IgD-negative memory B cell (primary cell): ENCODE measurements at regions not wholly inside any gene's neighbourhood (a gene's known extent, or its start where the extent isn't known, plus 50 kb on each side); places are given as distances from the start of the nearest gene placed in this dataset.

ENCODE experiments used
- H3K27ac Mint-ChIP-seq, 3 donors: one replicate each; pipeline ENCODE4 v1.8.0; 2020 to 2022; ENCODE audit warnings: mild to moderate bottlenecking in 3 of 3, mixed read lengths in 3 of 3, moderate library complexity in 1 of 3
- H3K27me3 Mint-ChIP-seq: one replicate; pipeline ENCODE4 v1.8.0; 2021; ENCODE audit warnings: mixed read lengths
- H3K36me3 Mint-ChIP-seq: one replicate; pipeline ENCODE4 v1.8.0; 2020; ENCODE audit warnings: mild to moderate bottlenecking, mixed read lengths
- H3K4me1 Mint-ChIP-seq, 3 donors: one replicate each; pipeline ENCODE4 v1.8.0; 2020 to 2022; ENCODE audit warnings: mixed read lengths in 3 of 3, mild to moderate bottlenecking in 1 of 3
- H3K4me3 Mint-ChIP-seq, 4 donors: one replicate each; pipeline ENCODE4 v1.8.0; 2020 to 2022; ENCODE audit warnings: mild to moderate bottlenecking in 4 of 4, mixed read lengths in 4 of 4, moderate library complexity in 3 of 4
- H3K9me3 Mint-ChIP-seq, 3 donors: one replicate each; pipeline ENCODE4 v1.8.0; 2020 to 2021; ENCODE audit warnings: mixed read lengths in 3 of 3, mild to moderate bottlenecking in 1 of 3

DNA sequence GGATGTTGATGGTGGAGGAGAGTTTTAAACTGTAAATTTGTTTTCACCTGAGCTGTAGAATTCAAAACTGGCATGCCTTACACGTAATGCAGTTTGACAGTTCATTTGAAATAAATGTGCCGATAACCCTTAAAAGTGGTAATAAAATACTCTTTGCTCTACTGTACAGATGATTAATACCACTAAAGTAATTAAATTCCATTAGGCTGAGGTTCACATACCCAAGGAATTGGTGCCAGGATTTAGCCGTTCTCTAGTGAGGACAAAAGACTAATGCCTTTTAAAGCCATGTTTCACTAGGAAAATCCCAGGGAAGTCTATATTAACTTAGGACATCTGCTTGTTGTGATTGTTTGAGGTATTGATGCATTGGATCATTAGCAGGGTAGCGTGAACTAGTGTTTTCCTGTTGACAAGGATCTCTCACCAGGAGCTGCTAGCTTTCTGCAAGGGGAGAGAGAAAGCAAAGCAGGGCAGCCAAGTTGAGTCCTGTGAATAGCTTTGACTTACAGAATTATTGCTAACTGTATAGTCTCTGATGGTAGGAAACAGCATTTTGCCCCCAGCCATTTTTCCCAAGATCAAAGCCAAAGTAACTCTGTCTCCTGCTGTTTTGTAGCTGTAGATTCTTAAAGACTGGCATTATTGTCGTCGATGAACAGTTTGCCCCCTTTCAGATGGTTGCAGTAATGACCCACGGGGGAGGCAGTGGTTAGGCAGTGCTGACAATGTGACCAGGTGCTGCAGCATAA, 280.9 kb upstream of the FANCL start:
- no peaks in the 10 kb centered on the region for H3K36me3 Mint-ChIP-seq
- no peaks in the 10 kb centered on the region for H3K9me3 Mint-ChIP-seq
- no peak overlapping the region for H3K27ac Mint-ChIP-seq
- H3K27me3 Mint-ChIP-seq, result no peaks in the 10 kb centered on the region
- no peaks in the 10 kb centered on the region for H3K4me1 Mint-ChIP-seq
- H3K4me3 Mint-ChIP-seq, result no peak overlapping the region

DNA sequence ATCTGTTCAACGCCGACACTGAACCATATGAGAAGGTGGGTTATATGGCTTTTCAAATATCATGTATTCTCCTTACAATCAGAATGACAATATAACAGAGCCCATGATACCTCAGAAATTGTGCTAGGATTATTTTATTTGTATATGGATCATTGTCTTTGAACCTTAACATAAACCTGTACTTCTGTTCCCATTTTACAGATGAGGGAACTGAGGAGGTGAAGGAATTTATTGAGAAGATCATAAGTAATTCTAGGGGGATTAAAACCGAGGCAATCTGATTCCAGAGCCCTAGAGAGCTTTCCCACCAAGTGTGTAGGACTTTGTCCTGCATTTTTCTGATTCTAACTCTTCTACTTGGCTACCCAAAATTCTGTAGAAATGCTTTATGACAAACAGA, 279.8 kb upstream of the FANCL start:
- Mint-ChIP-seq H3K27me3 (no peaks in the 10 kb centered on the region), H3K4me1 (no peaks in the 10 kb centered on the region)

DNA sequence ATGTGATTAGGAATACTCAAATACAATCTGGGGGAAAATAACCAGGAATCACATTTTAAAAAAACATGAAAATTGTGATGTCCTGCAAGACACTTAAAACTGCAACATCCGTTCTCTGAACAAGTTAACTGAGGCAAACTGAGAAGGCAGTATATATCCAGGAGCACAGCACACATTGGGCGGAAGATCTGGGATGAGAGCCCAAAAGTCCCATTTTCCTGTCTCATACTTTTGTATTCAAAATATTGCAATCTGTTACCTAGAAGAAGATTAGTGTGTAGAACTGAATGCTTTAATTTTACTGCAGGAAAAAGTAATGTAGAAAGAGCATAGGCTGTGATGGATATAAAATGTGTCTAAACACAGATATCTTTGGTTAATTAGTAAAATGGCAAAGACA, 276.8 kb upstream of the FANCL start:
- no peaks in the 10 kb centered on the region for H3K4me1 Mint-ChIP-seq

More for the DNA sequence above, 279.8 kb upstream of the FANCL start:
- Mint-ChIP-seq H3K9me3 (no peaks in the 10 kb centered on the region), H3K4me3 (no peak overlapping the region), H3K27ac (no peak overlapping the region), H3K36me3 (no peaks in the 10 kb centered on the region)

DNA sequence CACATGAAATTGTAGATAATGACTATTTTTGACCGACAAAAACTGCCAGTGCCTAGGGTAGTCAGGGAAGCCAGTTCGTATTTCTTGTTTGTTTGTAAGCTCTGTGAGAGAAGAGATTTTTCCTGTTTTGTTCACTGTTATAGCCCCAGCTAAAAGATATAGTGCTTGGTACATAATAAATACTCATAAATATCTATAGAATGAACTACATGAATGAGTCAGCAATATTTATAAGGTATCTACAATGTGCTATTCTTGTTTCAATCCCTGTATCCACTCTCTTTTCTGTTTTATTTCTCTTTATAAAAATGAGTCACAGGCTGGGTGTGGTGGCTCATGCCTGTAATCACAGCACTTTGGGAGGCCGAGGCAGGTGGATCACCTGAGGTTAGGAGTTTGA, 275.6 kb upstream of the FANCL start:
- Mint-ChIP-seq H3K4me3 (no peak overlapping the region), H3K9me3 (no peaks in the 10 kb centered on the region), H3K27me3 (no peaks in the 10 kb centered on the region), H3K36me3 (no peaks in the 10 kb centered on the region), H3K4me1 (no peaks in the 10 kb centered on the region), H3K27ac (no peak overlapping the region)

More for the DNA sequence above, 276.8 kb upstream of the FANCL start:
- Mint-ChIP-seq H3K4me3 (no peak overlapping the region), H3K9me3 (no peaks in the 10 kb centered on the region), H3K27me3 (no peaks in the 10 kb centered on the region), H3K36me3 (no peaks in the 10 kb centered on the region), H3K27ac (no peak overlapping the region)

DNA sequence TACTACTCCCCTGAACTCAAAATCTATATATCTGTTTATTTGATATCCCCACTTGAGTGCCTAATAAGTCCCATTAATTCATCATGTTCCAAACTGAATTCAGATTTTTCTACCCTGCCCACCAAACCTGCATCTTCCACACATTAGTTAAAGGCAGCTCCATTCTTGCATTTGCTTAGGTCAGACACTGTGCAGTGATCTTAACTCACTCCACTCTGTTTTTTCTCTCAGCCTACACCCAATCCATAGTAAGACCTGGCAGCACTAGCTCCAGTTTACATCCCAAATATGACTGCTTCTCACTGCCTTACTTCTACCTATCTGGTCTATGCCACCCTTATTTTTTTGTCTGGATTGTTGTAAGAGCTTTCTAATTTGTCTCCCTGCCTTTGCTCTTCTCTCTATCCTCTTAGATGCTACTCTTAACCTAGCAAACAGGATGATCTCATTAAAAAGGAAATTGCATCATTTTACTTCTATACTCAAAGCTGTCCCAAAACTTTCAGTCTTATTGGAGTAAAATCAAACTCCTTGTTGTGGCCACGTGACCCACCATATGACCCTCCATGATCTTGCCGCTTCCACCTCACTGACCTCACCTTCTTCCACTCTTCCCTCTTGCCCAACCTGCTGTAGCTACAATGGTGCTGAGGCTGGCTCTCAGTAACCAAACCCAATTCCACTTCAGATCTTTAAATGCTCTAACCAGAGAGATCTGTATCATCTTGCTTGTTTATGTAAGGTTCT, 274.9 kb upstream of the FANCL start:
- Mint-ChIP-seq H3K9me3 (no peaks in the 10 kb centered on the region), H3K36me3 (no peaks in the 10 kb centered on the region), H3K27ac (no peak overlapping the region), H3K4me1 (no peaks in the 10 kb centered on the region), H3K27me3 (no peaks in the 10 kb centered on the region), H3K4me3 (no peak overlapping the region)

DNA sequence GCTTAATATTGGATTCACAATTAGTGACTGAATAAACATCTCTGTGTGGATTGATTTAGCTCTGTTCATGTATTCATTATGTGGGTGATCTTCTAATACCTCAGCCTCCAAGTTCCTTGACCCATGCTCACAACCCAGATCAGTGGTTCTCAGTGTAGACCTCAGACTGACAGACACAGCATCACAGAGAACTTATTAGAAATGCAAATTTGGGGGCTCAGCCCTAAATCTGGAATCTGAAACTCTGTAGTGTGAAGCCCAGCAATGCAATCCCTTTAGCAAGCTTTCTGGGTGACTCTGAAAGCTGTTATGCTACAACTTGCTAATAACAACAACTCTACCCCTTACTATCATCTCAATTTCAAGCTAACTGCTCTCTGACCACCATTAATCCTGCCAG, 273.1 kb upstream of the FANCL start:
- no peaks in the 10 kb centered on the region for H3K36me3 Mint-ChIP-seq
- H3K4me1 Mint-ChIP-seq, result no peaks in the 10 kb centered on the region
- H3K27ac Mint-ChIP-seq, result no peak overlapping the region
- no peaks in the 10 kb centered on the region for H3K27me3 Mint-ChIP-seq
- no peaks in the 10 kb centered on the region for H3K9me3 Mint-ChIP-seq
- H3K4me3 Mint-ChIP-seq, result no peak overlapping the region

DNA sequence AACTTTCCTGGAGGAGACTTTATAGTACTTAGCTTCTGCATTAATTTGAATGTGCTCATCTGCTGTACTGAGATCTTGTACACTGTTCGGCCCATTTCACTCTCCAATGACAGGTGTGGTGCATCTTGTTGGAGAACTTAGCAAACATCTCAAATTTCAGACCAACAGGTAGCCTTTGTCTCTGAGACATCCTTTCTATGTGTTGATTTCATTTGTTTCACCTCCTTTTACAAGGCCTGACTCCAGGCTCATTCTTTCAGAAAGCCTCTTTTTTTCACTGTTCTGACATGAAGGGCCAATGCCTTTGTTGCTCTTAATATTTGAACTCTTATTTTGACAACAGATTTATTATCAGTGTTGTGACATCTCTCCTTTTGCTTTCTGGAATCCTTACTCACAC, 271.8 kb upstream of the FANCL start:
- Mint-ChIP-seq H3K4me1 (no peaks in the 10 kb centered on the region), H3K27me3 (no peaks in the 10 kb centered on the region), H3K9me3 (no peaks in the 10 kb centered on the region), H3K4me3 (no peak overlapping the region), H3K27ac (no peak overlapping the region), H3K36me3 (no peaks in the 10 kb centered on the region)

DNA sequence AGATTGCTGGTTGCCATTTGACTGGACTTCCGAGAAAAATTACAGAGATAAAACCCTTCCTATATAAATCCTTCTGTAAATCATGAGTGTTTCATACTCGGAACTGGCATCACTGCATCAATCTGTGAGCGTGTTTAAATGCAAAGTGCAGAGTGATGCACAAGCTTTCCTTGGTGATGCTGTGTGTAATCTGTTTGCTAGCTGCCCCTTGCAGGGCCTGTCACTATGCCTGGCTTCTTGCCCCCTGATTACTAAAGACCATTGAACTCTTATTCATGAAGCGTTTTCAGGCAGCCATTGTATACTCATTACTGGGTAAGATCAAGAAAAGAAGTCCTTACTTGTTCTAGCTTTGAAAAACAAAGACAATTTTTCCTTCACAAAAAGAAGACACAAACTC, 266.9 kb upstream of the FANCL start:
- Mint-ChIP-seq H3K4me3 (no peak overlapping the region), H3K9me3 (no peaks in the 10 kb centered on the region), H3K36me3 (no peaks in the 10 kb centered on the region), H3K4me1 (no peaks in the 10 kb centered on the region), H3K27me3 (peaks cover 3% of the 10 kb centered on the region), H3K27ac (no peak overlapping the region)

DNA sequence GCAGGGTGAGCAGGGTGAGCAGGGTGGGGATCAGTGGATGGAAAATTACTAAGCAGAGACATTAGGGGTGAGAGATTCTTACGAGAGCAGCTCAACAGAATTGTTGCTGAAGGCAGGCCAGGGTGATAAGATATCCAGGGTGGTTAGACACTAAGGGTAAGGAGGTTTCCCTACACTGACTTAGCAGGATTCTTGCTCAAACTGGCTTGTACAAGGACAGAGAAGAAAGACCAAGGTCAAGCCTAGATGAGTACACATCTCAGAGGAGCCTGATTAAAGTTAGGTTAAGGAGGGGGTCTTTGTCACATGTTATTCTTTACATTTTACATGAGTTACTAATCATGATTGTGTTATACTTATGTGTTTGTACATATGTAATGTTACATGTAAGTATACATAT, 262.8 kb upstream of the FANCL start:
- no peak overlapping the region for H3K4me3 Mint-ChIP-seq
- H3K4me1 Mint-ChIP-seq, result peaks cover 0 to 2% (median 0%) of the 10 kb centered on the region in 3 donors
- H3K9me3 Mint-ChIP-seq, result no peaks in the 10 kb centered on the region
- no peaks in the 10 kb centered on the region for H3K36me3 Mint-ChIP-seq
- H3K27me3 Mint-ChIP-seq, result peaks cover 3% of the 10 kb centered on the region
- no peak overlapping the region for H3K27ac Mint-ChIP-seq

DNA sequence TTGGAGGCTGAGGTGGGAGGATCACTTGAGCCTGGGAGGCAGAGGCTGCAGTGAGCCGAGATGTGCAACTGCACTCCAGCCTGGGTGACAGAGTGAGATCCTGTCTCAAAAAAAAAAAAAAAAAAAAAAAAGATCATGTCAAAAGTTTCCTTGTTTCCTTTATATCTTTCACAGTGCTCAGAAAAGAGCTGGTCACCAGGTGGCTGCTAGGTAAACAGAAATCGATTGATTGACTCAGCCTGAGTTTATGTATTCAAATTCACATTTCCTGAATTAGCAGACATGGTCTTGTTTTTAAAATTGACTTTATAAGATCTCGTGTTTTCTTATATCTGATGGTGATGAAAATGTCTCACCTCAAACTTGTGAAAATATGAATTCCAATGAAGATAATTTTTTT, 261.8 kb upstream of the FANCL start:
- no peaks in the 10 kb centered on the region for H3K9me3 Mint-ChIP-seq
- H3K4me3 Mint-ChIP-seq, result no peak overlapping the region
- peaks cover 0 to 2% (median 0%) of the 10 kb centered on the region in 3 donors for H3K4me1 Mint-ChIP-seq
- peaks cover 3% of the 10 kb centered on the region for H3K27me3 Mint-ChIP-seq
- H3K27ac Mint-ChIP-seq, result no peak overlapping the region
- H3K36me3 Mint-ChIP-seq, result no peaks in the 10 kb centered on the region

DNA sequence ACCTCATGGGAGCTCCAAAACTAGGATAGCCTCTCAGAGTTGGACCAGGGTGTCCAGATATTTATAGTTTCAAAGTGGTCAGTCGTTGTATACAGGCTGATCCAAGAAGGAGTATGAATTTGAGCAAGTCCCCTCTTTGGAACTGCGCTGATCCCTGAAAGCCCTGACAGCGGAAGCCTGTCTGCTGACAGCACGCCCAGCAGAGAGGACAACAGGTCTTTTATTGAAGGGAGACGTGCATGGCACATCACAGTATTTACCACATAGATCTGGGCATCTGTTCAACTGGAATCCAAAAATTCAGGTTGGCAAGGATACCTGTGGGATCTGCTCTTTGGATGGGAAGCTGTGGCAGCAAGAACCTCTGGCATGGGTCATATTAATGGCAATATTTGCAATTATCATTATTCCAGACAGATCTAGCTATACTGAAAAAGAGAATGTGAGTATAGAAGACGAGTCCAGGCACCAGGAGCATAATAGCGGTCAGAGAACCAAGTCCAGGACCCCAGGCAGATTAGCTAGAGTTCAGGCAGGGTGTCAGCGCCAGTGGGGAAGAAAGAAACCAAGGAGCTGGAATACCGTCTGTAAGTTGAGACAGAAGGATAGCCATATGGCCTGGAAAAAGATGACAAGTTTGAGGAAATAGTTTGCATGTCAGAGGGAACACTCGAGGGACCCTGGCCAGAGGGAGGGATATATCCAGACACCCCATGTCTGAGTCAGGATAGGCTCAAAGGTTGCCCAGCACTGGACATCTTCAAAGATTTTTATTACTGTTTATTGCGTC, 260.4 kb upstream of the FANCL start:
- H3K4me1 Mint-ChIP-seq, result peaks cover 0 to 2% (median 0%) of the 10 kb centered on the region in 3 donors
- H3K9me3 Mint-ChIP-seq, result no peaks in the 10 kb centered on the region
- H3K36me3 Mint-ChIP-seq, result no peaks in the 10 kb centered on the region
- H3K27me3 Mint-ChIP-seq, result peaks cover 4% of the 10 kb centered on the region
- no peak overlapping the region for H3K27ac Mint-ChIP-seq
- H3K4me3 Mint-ChIP-seq, result no peak overlapping the region

DNA sequence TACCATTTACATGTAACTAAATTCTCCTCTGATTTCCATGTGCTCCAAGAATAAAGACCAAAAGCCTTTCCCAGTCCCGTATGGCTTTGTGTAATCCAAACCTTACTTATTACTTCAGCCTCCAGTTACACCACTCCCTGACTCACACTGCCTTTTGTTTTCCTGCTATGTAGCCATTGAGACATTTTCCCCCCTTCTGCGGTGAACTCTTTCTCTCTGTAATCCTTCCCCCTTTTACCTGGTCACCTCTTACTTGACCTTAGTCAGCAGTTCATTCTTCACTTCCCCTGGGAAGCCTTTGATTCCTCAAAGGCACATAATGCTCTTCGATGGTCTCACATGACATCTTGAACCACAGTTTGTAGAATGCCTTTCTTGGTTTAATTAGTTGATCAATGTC, 256.0 kb upstream of the FANCL start:
- Mint-ChIP-seq H3K4me3 (no peak overlapping the region), H3K27me3 (peaks cover 3% of the 10 kb centered on the region), H3K4me1 (peaks cover 0 to under 1% (median 0%) of the 10 kb centered on the region in 3 donors), H3K27ac (no peak overlapping the region), H3K36me3 (no peaks in the 10 kb centered on the region), H3K9me3 (no peaks in the 10 kb centered on the region)

DNA sequence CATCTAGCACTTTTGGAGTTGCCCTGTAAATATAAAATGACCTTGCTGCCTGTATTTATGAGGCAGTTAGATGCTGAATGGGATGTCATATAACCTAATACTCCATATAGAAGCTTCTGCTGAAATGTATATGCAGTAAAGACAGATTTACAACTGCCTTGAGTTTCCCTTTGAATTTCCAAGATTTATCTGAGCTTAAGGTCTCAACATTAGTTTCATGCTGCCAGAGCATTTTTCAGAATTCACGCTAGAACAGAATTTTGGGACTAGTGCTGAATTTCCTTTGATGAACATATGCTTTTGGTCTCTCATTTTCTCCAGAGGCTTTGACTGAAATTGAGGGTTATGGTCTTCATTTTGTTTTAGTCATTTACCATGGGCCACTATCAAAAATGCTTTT, 254.7 kb upstream of the FANCL start:
- Mint-ChIP-seq H3K4me1 (no peaks in the 10 kb centered on the region), H3K27me3 (peaks cover 3% of the 10 kb centered on the region), H3K36me3 (no peaks in the 10 kb centered on the region), H3K27ac (no peak overlapping the region), H3K4me3 (no peak overlapping the region), H3K9me3 (no peaks in the 10 kb centered on the region)

DNA sequence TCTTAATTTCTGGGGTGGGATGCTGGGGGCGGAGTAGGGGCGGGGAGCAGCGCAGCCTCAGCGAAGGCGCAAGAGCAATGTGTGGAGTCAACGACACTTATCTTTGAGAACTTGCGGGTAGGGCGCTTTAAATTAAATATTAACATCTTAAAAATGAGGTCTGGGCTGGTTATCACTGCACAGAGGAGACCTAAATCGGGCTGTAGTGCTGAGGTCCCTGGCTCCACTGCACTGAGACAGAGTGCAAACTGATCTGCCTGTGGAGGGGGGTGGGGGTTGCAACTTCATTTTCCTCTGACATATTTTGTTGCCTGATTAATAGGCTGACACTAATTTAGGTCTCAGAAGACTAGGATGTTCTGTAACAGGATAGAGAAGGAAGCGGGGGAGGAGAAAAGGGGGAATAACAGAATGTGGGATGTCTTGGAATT, 253.0 kb upstream of the FANCL start:
- Mint-ChIP-seq H3K27me3 (peaks cover 3% of the 10 kb centered on the region), H3K9me3 (no peaks in the 10 kb centered on the region), H3K27ac (no peak overlapping the region)

DNA sequence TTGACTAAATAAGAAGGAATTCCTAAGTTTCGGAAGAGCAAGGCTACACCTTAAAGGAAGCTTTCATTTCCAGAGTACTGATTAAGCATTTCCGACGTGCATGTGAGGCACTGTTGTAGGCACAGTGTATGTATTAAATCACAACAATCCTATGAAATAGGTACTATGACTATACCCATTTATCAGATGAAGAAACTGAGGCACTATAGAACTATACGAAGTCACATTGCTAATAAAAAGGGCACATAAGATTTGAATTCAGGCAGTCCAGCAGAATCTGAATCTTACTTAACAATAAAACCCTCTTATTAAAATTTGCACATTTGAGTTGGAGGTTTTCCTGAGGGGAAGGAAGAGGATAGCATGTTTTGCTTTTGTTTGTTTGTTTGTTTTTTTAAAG, 243.5 kb upstream of the FANCL start:
- H3K27ac Mint-ChIP-seq, result no peak overlapping the region
- no peaks in the 10 kb centered on the region for H3K4me1 Mint-ChIP-seq
- H3K9me3 Mint-ChIP-seq, result peaks cover 2 to 6% (median 5%) of the 10 kb centered on the region in 3 donors
- H3K36me3 Mint-ChIP-seq, result no peaks in the 10 kb centered on the region
- no peaks in the 10 kb centered on the region for H3K27me3 Mint-ChIP-seq
- no peak overlapping the region for H3K4me3 Mint-ChIP-seq

More for the DNA sequence above, 253.0 kb upstream of the FANCL start:
- Mint-ChIP-seq H3K4me1 (no peaks in the 10 kb centered on the region), H3K4me3 (no peak overlapping the region), H3K36me3 (no peaks in the 10 kb centered on the region)
